SU-DHL-6 (cell line): ENCODE measurements at regions not wholly inside any gene's neighbourhood (a gene's known extent, or its start where the extent isn't known, plus 50 kb on each side); places are given as distances from the start of the nearest gene placed in this dataset.

Source experiments
- EZH2phosphoT487 ChIP-seq: fragments of 200-600 bp; sonication (generic), shearing (Covaris generic); conservative IDR thresholded peaks from 2 replicates; pipeline ENCODE4 v1.6.1; 2018; ENCODE audit warnings: mild to moderate bottlenecking, antibody characterized with exemption, low read length, moderate library complexity, mixed read lengths
- TF ChIP-seq, protein P1 (sequence below): fragments of 200-600 bp; sonication (generic); IDR thresholded peaks from one replicate; pipeline ENCODE4 v1.5.1; 2017; ENCODE audit warnings: antibody characterized with exemption, mild to moderate bottlenecking, low read length, moderate library complexity; ENCODE audit not compliant: insufficient read depth, poor library complexity, severe bottlenecking

DNA sequence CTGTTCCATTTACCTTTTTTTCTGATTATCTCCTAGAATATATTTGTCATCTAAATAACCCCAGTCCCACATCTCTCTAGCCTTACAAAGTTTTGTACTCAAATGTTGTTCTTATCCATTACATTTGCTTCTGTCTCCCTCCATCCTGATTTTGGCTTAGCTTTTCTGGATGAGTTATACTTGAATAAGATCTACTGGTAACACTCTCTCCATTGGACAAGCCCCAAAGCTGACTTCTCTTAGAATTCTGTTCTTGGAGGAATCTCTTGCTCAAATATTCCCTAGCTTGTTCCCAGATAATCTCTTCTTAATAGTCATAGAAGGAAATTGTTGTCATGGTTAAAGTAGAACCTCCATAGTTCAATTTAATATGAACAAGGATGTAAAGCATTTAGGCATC is 115.5 kb upstream of the HS3ST1 start:
- TF ChIP-seq, protein P1, sequence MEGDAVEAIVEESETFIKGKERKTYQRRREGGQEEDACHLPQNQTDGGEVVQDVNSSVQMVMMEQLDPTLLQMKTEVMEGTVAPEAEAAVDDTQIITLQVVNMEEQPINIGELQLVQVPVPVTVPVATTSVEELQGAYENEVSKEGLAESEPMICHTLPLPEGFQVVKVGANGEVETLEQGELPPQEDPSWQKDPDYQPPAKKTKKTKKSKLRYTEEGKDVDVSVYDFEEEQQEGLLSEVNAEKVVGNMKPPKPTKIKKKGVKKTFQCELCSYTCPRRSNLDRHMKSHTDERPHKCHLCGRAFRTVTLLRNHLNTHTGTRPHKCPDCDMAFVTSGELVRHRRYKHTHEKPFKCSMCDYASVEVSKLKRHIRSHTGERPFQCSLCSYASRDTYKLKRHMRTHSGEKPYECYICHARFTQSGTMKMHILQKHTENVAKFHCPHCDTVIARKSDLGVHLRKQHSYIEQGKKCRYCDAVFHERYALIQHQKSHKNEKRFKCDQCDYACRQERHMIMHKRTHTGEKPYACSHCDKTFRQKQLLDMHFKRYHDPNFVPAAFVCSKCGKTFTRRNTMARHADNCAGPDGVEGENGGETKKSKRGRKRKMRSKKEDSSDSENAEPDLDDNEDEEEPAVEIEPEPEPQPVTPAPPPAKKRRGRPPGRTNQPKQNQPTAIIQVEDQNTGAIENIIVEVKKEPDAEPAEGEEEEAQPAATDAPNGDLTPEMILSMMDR: no peak
- TF ChIP-seq EZH2phosphoT487: no peak
